DLD1 (cell line): ENCODE measurements at regions not wholly inside any gene's neighbourhood (a gene's known extent, or its start where the extent isn't known, plus 50 kb on each side); places are given as distances from the start of the nearest gene placed in this dataset.
"Not testable (repeated sequence)": the region's sequence is repeated elsewhere in the genome, so short reads cannot be mapped to it uniquely, and the experiment has no call there.

Experiments used
- in situ Hi-C: cut with HindIII; loops from 2 replicates; pipeline ENCODE4 v1.10.0; 2017; ENCODE audit warnings: low sequenced_read_pairs

- in situ Hi-C loops: no loop called here
These were observed 185.9 kb downstream of the RGS9 start for GRCh38 chr17:65323049-65323448.

DNA sequence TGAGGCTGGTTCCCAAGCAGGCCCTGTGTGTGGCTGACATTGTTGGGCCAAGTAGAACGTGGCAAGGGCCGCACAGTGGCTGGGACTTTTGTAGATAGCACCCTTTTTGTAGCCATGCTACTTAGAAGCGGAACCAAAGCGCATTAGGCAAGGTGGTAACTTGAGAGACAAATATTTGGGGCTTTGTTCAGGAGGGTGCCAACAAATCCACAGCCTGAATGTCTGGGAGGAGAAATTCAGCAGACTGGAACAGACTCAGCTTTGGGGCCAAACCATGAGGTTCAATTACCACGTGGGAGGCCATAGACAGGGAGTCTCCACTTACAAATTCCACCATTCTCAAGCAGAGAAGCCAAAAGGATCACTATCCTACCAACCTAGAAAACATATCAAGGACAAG, 183.7 kb downstream of the RGS9 start:
- in situ Hi-C loops: no loop called here

- in situ Hi-C loops: no loop called here
These were observed 177.0 kb downstream of the RGS9 start for GRCh38 chr17:65314212-65314611.

- in situ Hi-C loops: no loop called here
These were observed 175.7 kb downstream of the RGS9 start for GRCh38 chr17:65312718-65313377.

- in situ Hi-C loops: no loop called here
These were observed 174.1 kb downstream of the RGS9 start for GRCh38 chr17:65311261-65311660.

- in situ Hi-C loops: no loop called here
These were observed 170.8 kb downstream of the RGS9 start for GRCh38 chr17:65307961-65308316.

DNA sequence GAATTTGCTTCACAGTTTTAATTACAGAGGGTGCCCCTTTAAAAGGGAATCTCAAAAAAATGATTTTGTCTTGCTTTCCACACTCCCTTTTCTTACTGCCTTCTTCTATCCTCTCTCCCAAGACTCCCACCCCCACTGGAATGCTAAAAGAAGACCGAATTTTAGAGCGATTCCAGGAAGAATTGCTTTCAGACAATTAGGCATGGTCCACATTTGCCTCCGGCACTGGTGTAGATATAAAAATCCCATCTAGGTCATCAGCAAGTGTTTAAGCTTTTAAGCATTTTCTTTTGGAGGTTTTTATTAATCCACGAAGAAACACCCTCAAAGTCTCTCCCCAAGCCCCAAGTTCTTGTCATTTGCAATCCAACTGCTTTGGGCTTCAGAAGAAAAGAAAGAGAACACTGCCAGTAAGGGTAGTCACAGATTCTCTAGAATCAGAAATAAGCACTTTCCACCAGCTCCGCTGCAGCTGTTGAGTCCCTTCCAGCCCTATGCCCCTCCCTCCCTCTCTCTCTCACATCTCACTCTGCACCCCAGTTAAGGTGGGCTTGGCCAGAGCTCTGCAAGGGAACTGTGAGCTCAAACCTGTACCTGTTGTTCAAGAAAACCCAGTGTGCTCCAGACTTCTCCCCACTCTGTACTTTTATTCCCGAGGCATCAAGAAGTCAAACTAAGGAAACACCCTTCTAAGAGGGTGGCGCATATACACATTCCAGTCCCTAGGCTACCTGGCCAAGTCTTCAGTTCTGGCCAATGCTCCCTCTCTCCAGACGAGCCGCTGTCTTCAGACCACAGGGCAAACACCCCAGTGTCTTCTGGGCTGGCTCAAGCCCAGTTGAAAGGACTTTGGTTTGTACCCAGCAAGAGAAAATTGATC, 170.2 kb downstream of the RGS9 start:
- in situ Hi-C loops: no loop called here

- in situ Hi-C loops: no loop called here
These were observed 168.6 kb downstream of the RGS9 start for GRCh38 chr17:65305778-65306177.

DNA sequence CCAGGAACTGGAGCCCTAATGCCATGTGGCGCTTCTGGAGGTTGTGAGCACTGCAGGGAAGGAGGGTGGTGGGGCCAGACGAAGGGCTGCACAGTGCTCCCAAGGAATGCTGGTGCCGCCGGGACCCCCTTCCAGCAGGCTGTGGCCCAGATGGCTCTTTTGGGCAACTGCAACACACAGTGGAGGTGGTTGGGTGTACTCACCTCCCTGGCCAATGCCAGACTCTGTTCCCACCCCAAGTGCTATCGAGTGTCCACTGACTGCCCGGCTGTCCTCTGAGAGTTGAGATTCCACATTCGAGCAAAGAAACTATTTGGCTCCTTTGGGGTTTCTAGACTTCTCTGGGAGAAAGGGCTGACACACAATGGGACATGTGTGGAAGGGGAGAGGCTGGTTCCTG, 167.9 kb downstream of the RGS9 start:
- in situ Hi-C loops: no loop called here

- in situ Hi-C loops: not testable (repeated sequence)
These were observed 164.7 kb downstream of the RGS9 start for GRCh38 chr17:65301882-65302281.

DNA sequence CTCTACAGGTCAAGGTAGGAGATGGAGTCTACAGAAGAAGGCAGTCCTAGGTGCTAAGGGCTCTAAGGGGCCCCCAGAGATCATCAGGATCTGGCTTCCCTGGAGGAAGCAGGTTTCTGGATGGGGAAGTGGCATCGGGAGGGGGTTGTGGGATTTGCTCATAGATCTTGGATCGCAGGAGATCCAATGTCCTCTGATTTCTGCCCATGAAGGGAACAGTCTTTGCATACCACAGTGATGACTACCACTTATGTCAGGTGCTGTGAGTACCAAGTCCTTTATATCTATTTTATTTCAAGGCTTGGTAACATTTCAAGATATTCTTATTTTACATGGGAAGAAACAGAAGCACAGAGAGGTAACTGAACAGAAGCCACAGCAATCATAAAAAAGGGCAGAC, 164.0 kb downstream of the RGS9 start:
- in situ Hi-C loops: no loop called here

GRCh38 chr17:65297916-65298315, 160.7 kb downstream of the RGS9 start:
- in situ Hi-C loops: no loop called here

DNA sequence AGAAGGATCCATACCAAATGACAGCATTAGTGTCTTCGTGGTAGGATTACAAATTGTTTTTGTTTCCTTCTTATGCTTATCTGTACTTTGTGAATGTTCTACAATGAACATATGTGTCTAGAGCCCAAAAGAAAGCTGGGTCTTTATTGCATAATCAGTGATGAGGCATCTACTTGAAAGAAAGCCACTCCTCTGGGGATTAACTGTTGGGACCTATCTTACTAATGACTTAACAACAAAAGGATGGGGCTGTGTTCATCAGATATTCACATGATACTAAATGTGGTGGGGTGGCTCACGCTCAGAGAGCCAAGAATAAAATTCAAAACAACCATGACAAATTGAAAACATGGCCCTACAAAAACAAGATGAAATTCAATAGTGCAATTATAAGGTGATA, 160.2 kb downstream of the RGS9 start:
- in situ Hi-C loops: no loop called here

DNA sequence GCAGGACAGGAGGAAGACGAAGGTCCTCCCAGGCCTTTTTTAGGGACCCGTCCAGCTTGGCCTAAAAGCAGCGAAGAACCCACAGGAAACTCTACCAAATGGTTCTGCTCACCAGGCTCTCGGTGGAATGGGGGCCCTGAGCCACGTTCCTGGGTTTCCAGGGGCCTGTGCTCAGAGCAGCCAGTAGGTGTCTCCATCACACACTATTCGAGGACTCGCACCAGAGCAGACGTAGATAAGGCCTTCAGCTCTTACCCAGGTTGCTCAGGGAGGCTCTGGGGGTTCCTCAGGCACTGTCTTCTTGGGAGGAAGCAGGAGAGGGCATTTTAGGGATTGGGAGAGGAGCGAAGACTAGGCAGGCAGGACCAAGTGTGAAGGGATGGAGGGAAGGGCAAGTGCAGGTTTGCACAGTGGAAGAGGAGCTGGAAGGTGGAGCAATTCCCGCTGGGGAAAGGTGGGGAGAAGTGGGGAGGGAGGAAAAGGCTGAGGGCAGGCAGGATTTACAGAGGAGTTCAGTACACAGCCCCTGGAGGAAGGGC, 157.1 kb downstream of the RGS9 start:
- in situ Hi-C loops: no loop called here

DNA sequence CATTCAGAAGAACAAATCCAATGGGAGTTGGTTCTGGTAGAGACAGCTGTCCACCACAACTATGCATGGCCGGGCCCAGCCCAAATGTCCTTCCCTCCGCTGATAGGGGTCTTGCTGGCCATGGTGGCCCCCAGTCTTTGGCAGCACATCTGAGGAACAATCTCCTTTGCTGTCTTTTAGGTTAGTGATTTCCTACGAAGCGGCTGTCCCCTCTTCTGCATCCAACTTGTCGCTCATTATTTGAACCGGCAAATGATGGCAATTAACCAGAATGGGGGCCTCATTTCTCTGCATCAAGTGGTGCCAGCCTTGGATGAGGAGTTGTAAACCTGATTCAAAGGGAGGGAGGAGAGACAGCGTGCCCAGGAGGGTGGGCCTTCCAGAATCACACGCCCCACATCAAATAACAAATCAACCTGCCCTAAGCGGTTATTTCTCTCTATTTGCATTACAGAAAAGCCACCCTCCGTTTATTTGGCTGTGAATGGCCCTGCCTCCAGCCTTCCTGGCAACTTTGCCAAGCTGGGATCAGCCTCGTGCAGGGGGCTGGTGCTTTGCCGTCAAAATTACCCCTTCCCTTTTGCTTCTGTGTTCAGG, 156.5 kb downstream of the RGS9 start:
- in situ Hi-C loops: no loop called here

- in situ Hi-C loops: no loop called here
These were observed 155.3 kb downstream of the RGS9 start for GRCh38 chr17:65292430-65292829.

DNA sequence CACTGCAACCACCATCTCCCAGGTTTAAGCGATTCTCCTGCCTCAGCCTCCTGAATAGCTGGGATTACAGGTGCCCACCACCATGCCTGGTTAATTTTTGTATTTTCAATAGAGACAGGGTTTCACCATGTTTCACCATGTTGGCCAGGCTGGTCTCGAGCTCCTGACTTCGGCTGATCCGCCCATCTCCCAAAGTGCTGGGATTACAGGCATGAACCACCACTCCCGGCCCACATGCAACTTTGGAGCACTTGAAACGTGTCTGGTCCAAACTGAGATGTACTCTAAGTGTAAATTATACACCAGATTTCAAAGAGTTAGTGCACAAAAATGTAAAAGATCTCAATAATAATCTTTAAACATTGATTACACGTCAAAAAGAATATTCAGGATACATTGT, 154.1 kb downstream of the RGS9 start:
- in situ Hi-C loops: not testable (repeated sequence)

DNA sequence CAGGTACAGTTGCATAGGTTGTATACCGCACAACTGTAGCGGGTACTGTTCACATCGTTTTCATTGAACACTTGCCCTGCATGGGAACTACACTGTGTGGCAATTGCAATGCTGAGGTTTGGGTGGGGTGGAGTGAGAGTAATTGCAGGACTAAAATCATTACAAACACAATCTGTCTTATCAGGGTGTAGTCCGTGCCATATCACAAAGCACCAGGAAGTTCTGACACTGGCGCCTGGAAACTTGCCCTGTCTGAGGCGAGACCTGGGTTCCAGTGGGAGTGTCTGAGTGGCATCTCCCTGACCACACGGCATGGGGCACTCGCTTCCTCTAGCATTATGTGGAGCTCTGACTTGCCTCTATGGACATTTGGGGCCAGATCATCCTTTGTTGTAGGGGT, 153.4 kb downstream of the RGS9 start:
- in situ Hi-C loops: no loop called here

- in situ Hi-C loops: no loop called here
These were observed 152.9 kb downstream of the RGS9 start for GRCh38 chr17:65290056-65290455.

DNA sequence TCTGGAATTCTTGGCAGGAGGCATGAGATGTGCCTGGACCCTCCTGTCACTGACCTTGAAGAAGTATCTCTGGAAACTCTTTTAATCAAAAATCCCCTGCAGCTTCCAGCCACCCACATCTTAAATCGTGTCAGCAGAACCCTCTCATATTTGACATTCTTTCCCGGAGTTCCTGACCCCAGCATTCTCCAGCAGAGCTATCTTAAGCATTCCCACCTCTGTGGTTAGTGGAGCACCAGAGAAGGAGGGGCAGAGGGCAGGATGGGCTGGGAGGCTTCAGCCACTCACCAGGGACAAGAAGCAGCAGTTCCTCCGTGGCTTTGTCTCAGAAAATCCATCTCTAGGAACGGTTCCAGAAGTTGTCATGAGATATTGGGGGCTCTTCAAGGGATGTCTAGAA, 149.9 kb downstream of the RGS9 start:
- in situ Hi-C loops: no loop called here

GRCh38 chr17:65283704-65284103, 146.5 kb downstream of the RGS9 start:
- in situ Hi-C loops: no loop called here

- in situ Hi-C loops: no loop called here
These were observed 142.3 kb downstream of the RGS9 start for GRCh38 chr17:65279456-65279855.
